Heart left ventricle (tissue), 13 donors: ENCODE measurements at regions not wholly inside any gene's neighbourhood (a gene's known extent, or its start where the extent isn't known, plus 50 kb on each side); places are given as distances from the start of the nearest gene placed in this dataset.

Source experiments
- POLR2A ChIP-seq, 2 donors: fragments of 450-650 bp; IDR thresholded peaks; one replicate each; pipeline ENCODE4 v1.6.1; 2017; ENCODE audit warnings: antibody characterized with exemption in 2 of 2, mild to moderate bottlenecking in 2 of 2, moderate library complexity in 2 of 2
- TF ChIP-seq, protein P1 (sequence below), 12 donors: fragments of 200-600 bp; sonication (generic) in 4 of 12; IDR thresholded peaks; one replicate each; pipeline versions ENCODE4 v1.5.0 to v1.8.0; 2018 to 2022; ENCODE audit warnings: antibody characterized with exemption in 12 of 12, mild to moderate bottlenecking in 5 of 12
- donor health status: ischemic (EF 13 %, LVEDD 7.1; RV severe dilation, severe dysfunction).
- donor health status: DM: no; HTN: yes; CAD: no.
- donor health status: DM: no; HTN: no; CAD: no.
- donor health status: ischemic (EF 25% LVEDD 6.9; RV normal size, moderate dysfunction).
- donor health status: ischemic (EF 25% LVEDD 5.7; RV mildly dilated, moderate dysfunction).
- donor health status: ischemic (EF 35%, LVEDD 5.7; RV mildly dilated, moderate dysfunction).
- donor health status: nonischemic (EF 11% LVEDD 7.7; RV severe dilation, severe dysfunction).
- donor health status: DM: yes; HTN: yes; CAD: no.
- donor health status: PGD.
- donor health status: ischemic (EF 29% LVEDD 5.4; RV normal size, mild dysfunction).
- donor health status: nonischemic (EF 23%, LVEDD 6.1; RV moderate dilation, normal function).

DNA sequence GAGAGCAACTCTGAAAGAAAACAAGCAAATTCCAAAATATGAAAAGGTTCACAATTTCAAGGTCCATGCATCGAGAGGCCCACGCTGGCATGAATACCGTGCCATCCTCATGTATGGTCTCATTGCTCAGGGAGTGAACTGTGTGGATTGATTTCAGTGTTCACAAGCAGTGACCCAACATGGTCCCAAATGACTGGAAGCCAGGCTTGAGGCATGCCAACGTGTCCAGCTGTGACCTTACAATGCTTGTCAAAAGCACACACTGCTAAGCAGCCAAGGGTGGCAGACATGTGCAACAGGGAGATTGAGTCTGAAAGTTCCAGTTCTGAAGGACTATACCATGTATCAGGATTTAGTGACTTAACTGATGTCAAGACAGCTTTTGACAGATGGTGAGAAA lies 58.7 kb upstream of the CLDN24 start:
- TF ChIP-seq, protein P1, sequence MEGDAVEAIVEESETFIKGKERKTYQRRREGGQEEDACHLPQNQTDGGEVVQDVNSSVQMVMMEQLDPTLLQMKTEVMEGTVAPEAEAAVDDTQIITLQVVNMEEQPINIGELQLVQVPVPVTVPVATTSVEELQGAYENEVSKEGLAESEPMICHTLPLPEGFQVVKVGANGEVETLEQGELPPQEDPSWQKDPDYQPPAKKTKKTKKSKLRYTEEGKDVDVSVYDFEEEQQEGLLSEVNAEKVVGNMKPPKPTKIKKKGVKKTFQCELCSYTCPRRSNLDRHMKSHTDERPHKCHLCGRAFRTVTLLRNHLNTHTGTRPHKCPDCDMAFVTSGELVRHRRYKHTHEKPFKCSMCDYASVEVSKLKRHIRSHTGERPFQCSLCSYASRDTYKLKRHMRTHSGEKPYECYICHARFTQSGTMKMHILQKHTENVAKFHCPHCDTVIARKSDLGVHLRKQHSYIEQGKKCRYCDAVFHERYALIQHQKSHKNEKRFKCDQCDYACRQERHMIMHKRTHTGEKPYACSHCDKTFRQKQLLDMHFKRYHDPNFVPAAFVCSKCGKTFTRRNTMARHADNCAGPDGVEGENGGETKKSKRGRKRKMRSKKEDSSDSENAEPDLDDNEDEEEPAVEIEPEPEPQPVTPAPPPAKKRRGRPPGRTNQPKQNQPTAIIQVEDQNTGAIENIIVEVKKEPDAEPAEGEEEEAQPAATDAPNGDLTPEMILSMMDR (IDR thresholded peaks at IDR 0.05) = no peak
- no peak for TF ChIP-seq POLR2A (IDR thresholded peaks at IDR 0.05)
